Panc1 (cell line): ENCODE measurements at regions not wholly inside any gene's neighbourhood (a gene's known extent, or its start where the extent isn't known, plus 50 kb on each side); places are given as distances from the start of the nearest gene placed in this dataset.

Source experiments
- ATAC-seq: fragments of 200-7000 bp; cut with Tn5 transposase; 2 replicates; pipeline ENCODE4 v1.9.1; 2020; ENCODE audit warnings: mild to moderate bottlenecking, moderate library complexity
- BruUV-seq: library from RNA; stranded (reverse); fragments of 400-500 nt; replicated peaks from 2 replicates; lab custom pipeline; 2021; lab: Mats Ljungman, UMichigan
- CTCF ChIA-PET: fragments of 300-600 bp; sonication (Branson Sonifier 250); formaldehyde crosslinking; loops from one replicate; lab custom pipeline; 2022; ENCODE audit warnings: antibody characterized with exemption; lab: Charles Lee
- POLR2A ChIA-PET: fragments of 300-600 bp; sonication (Branson Sonifier 250); formaldehyde crosslinking; loops from one replicate; lab custom pipeline; 2022; ENCODE audit warnings: antibody characterized with exemption; lab: Charles Lee
- DNase-seq: peaks from one replicate; pipeline ENCODE4 v3.0.0-alpha.2; 2010; ENCODE audit warnings: low read depth, low spot score
- H3K27ac ChIP-seq: 2 replicates; pipeline ENCODE4 v1.5.1; 2011; ENCODE audit warnings: mild to moderate bottlenecking, low read length, inconsistent platforms
- H3K27me3 ChIP-seq: fragments of 200-500 bp; sonication (Bioruptor generic); 2 replicates; pipeline ENCODE4 v1.6.0; 2014; ENCODE audit warnings: low read length, inconsistent platforms; ENCODE audit not compliant: control insufficient read depth, insufficient read depth
- H3K36me3 ChIP-seq: fragments of 200-500 bp; sonication (Bioruptor generic); 2 replicates; pipeline ENCODE4 v1.5.1; 2014; ENCODE audit warnings: inconsistent platforms, mild to moderate bottlenecking, low read length, moderate library complexity; ENCODE audit not compliant: control insufficient read depth, insufficient read depth
- H3K4me1 ChIP-seq: 2 replicates; pipeline ENCODE4 v1.5.1; 2011; ENCODE audit warnings: inconsistent platforms, mild to moderate bottlenecking, low read length, moderate library complexity; ENCODE audit not compliant: control insufficient read depth, insufficient read depth
- H3K4me3 ChIP-seq, 2 experiments: 2 replicates each; pipeline ENCODE4 v1.5.1; 2011 to 2012; ENCODE audit warnings: low read depth in 2 of 2, low read length in 2 of 2, mild to moderate bottlenecking in 2 of 2, inconsistent platforms in 1 of 2, moderate library complexity in 1 of 2
- H3K9me3 ChIP-seq: fragments of 200-500 bp; sonication (Bioruptor generic); 2 replicates; pipeline ENCODE4 v1.5.1; 2014; ENCODE audit warnings: low read depth, mild to moderate bottlenecking, inconsistent platforms, low read length, moderate library complexity; ENCODE audit not compliant: control insufficient read depth, insufficient read depth
- POLR2AphosphoS5 ChIP-seq: IDR thresholded peaks from 2 replicates; pipeline ENCODE4 v1.6.1; 2012; ENCODE audit warnings: mild to moderate bottlenecking, low read depth, low read length, moderate library complexity
- SIN3A ChIP-seq: IDR thresholded peaks from 2 replicates; pipeline ENCODE4 v1.6.1; 2012; ENCODE audit warnings: low read depth, mild to moderate bottlenecking, low read length, moderate library complexity, borderline replicate concordance; ENCODE audit not compliant: insufficient read depth
- TCF7L2 ChIP-seq: IDR thresholded peaks from 2 replicates; pipeline ENCODE4 v1.6.1; 2011; ENCODE audit warnings: mild to moderate bottlenecking, low read depth, low read length, inconsistent platforms
- in situ Hi-C: cut with HindIII; loops from 2 replicates; pipeline ENCODE4 v1.10.0; 2016; ENCODE audit warnings: low sequenced_read_pairs, low pct_unique_long_range_greater_than_20kb
- intact Hi-C: fragments of 100-400 bp; cut with micrococcal nuclease; formaldehyde crosslinking; loops from one replicate; pipeline ENCODE4 v1.10.0; 2022; ENCODE audit not compliant: unreplicated experiment
- TF ChIP-seq, protein P1 (sequence below): fragments of 450-650 bp; IDR thresholded peaks from 2 replicates; pipeline ENCODE4 v1.5.1; 2017; ENCODE audit warnings: mild to moderate bottlenecking
- TF ChIP-seq, protein P2 (sequence below), 2 experiments: IDR thresholded peaks; 2 replicates each; pipeline ENCODE4 v1.6.1; 2011 to 2012; ENCODE audit warnings: low read depth in 2 of 2, control low read depth in 1 of 2, low read length in 1 of 2, mild to moderate bottlenecking in 1 of 2, moderate library complexity in 1 of 2; ENCODE audit not compliant: insufficient read depth in 1 of 2

DNA sequence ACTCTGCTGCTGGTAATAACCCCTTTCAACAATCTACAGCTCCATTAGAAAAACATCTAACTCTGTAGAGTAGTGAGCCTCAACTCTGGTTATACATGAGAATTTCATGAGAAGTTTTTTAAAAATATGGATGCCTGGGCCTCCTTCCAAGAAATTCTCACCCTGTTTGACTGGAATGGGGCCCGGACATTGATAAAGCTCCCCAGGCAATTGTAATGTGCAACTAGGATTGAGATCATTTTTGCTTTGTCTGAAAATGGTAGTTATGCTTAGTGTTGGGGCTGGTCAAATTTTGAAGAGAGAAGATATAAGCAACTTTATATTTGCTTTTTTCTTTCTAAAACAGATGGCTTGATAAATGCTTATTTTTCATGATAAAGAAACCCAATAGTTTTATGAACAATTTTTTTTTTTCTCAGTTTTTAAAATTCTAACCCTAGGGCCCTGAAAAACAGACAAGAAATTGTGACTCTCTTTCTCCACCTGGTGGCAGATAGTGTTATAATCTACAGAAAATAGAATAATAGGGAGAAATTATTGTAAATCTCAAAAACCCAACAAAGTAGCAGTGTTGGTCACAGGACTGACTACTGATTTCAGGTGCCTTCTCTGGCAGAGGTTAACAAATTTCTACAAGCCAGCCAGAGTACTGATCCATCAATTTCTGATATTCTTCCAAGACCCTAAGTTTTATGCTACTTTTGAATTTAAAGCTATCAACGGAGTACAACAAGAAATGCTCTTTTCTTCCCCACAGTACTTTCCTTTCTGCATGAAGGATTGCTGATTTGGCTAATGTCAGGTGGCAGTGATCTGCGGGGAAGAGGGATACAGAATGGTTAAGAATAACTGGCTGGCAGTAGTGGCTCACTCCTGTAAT is 174.8 kb downstream of the DKK1 start:
- H3K27me3 ChIP-seq, result no peaks in the 10 kb centered on the region
- H3K4me1 ChIP-seq, result peaks cover 4% of the 10 kb centered on the region
- in situ Hi-C loops (no loop called here), intact Hi-C loops (loop anchor here (2.0 to 5.0 kb wide), 3 partner anchors 47 to 180 kb away; no protein-coding TSS in a partner anchor)
- peak overlapping the region; percentile 87 for H3K27ac ChIP-seq
- H3K36me3 ChIP-seq, result no peaks in the 10 kb centered on the region
- TF ChIP-seq, protein P1, sequence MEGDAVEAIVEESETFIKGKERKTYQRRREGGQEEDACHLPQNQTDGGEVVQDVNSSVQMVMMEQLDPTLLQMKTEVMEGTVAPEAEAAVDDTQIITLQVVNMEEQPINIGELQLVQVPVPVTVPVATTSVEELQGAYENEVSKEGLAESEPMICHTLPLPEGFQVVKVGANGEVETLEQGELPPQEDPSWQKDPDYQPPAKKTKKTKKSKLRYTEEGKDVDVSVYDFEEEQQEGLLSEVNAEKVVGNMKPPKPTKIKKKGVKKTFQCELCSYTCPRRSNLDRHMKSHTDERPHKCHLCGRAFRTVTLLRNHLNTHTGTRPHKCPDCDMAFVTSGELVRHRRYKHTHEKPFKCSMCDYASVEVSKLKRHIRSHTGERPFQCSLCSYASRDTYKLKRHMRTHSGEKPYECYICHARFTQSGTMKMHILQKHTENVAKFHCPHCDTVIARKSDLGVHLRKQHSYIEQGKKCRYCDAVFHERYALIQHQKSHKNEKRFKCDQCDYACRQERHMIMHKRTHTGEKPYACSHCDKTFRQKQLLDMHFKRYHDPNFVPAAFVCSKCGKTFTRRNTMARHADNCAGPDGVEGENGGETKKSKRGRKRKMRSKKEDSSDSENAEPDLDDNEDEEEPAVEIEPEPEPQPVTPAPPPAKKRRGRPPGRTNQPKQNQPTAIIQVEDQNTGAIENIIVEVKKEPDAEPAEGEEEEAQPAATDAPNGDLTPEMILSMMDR, result peak; percentile 58; the same call in 1 of the 2 replicates
- TF ChIP-seq POLR2AphosphoS5, result no peak
- H3K4me3 ChIP-seq, result no peak overlapping the region
- ATAC-seq, result 0 out of 2 replicates have a peak, but pooled peaks have one; percentile 20
- peaks cover 66% of the 10 kb centered on the region for H3K9me3 ChIP-seq
- ChIA-PET POLR2A (no interaction called here), CTCF (interaction anchor here (0.5 kb wide), 1 partner anchor 30 kb away, joined by 4 read pairs; no protein-coding TSS in a partner anchor)
- DNase-seq, result no peak
- BruUV-seq, result no TSS peak

DNA sequence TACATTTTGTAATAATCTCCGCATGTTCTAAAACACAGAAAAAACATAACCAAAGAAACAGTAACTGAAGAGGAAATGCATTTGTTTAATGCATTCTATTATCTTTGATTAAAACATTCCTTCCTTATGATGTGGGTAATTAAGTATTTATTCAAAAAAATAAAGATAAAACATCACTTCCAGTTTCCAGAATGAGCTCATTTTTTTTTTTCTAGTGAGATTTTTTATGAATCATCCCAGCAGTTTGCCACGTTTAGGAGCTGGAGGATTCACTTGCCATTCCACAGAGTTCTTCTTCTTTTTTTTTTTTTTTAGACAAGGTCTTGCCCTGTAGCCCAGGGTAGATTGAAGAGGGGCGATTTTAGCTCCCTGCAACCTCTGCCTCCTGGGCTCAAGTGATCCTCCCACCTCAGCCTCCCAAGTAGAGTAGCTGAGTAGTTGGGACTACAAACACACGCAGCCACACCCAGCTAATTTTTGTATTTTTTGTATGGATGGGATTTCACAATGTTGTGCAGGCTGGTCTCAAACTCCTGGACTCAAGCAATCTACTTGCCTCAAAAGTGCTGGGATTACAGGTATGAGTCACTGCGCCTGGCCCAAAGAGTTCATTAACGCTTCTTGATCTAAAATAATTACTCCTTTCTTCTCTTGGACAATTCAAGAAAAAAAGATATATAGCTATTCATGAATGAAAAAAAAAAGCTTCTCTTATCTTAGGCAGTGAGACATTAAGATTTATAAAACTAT is 177.3 kb downstream of the DKK1 start:
- ATAC-seq, result no peak
- no peaks in the 10 kb centered on the region for H3K27me3 ChIP-seq
- intact Hi-C loops, result loop anchor here (10.0 kb wide), 1 partner anchor 73 kb away; no protein-coding TSS in a partner anchor
- peaks cover 4% of the 10 kb centered on the region for H3K4me1 ChIP-seq
- peak overlapping the region; percentile 2; the same call in 1 of the 2 replicates for H3K27ac ChIP-seq
- no peak overlapping the region for H3K4me3 ChIP-seq
- in situ Hi-C loops, result no loop called here
- TF ChIP-seq POLR2AphosphoS5, result no peak
- TF ChIP-seq TCF7L2, result no peak
- TF ChIP-seq, protein P1, result no peak
- TF ChIP-seq, protein P2, sequence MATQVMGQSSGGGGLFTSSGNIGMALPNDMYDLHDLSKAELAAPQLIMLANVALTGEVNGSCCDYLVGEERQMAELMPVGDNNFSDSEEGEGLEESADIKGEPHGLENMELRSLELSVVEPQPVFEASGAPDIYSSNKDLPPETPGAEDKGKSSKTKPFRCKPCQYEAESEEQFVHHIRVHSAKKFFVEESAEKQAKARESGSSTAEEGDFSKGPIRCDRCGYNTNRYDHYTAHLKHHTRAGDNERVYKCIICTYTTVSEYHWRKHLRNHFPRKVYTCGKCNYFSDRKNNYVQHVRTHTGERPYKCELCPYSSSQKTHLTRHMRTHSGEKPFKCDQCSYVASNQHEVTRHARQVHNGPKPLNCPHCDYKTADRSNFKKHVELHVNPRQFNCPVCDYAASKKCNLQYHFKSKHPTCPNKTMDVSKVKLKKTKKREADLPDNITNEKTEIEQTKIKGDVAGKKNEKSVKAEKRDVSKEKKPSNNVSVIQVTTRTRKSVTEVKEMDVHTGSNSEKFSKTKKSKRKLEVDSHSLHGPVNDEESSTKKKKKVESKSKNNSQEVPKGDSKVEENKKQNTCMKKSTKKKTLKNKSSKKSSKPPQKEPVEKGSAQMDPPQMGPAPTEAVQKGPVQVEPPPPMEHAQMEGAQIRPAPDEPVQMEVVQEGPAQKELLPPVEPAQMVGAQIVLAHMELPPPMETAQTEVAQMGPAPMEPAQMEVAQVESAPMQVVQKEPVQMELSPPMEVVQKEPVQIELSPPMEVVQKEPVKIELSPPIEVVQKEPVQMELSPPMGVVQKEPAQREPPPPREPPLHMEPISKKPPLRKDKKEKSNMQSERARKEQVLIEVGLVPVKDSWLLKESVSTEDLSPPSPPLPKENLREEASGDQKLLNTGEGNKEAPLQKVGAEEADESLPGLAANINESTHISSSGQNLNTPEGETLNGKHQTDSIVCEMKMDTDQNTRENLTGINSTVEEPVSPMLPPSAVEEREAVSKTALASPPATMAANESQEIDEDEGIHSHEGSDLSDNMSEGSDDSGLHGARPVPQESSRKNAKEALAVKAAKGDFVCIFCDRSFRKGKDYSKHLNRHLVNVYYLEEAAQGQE (IDR thresholded peaks at IDR 0.05; ENCODE audit: insufficient read depth in 1 of 2, low read depth in 2 of 2, low read length in 1 of 2), result no peak
- no peak for TF ChIP-seq SIN3A
- H3K36me3 ChIP-seq, result no peaks in the 10 kb centered on the region
- ChIA-PET CTCF (interaction anchor here (0.6 to 0.7 kb wide), 2 partner anchors 27 to 186 kb away, joined by 3 read pairs; no protein-coding TSS in a partner anchor), POLR2A (interaction anchor here (0.6 kb wide), 1 partner anchor 11 kb away, joined by 3 read pairs; no protein-coding TSS in a partner anchor)
- no TSS peak for BruUV-seq
- DNase-seq, result no peak
- H3K9me3 ChIP-seq, result peaks cover 56% of the 10 kb centered on the region
